DMS 273 treated with DMSO at 0.1 percent for 48 hours (cell line): ENCODE measurements at regions not wholly inside any gene's neighbourhood (a gene's known extent, or its start where the extent isn't known, plus 50 kb on each side); places are given as distances from the start of the nearest gene placed in this dataset.
A peak's percentile ranks its signal among the peaks of the same experiment; 100 is the strongest.
"Not testable (repeated sequence)": the region's sequence is repeated elsewhere in the genome, so short reads cannot be mapped to it uniquely, and the experiment has no call there.

ENCODE experiments used
- DNase-seq: peaks from one replicate; lab custom pipeline; 2025; lab: John Stamatoyannopoulos, UW

- DNase-seq: no peak
Observed at GRCh38 chr18:25560369-25560768, 208.4 kb upstream of the ZNF521 start.

- no peak for DNase-seq
Observed at GRCh38 chr18:25557011-25557410, 205.0 kb upstream of the ZNF521 start.

GRCh38 chr18:25553631-25554263, 201.8 kb upstream of the ZNF521 start:
- no peak for DNase-seq

GRCh38 chr18:25544546-25545287, 192.8 kb upstream of the ZNF521 start:
- DNase-seq: no peak

- DNase-seq: no peak
Observed at GRCh38 chr18:25538175-25538922, 186.4 kb upstream of the ZNF521 start.

GRCh38 chr18:25535495-25535894, 183.5 kb upstream of the ZNF521 start:
- no peak for DNase-seq

GRCh38 chr18:25534401-25534800, 182.4 kb upstream of the ZNF521 start:
- DNase-seq: no peak

- no peak for DNase-seq
Observed at GRCh38 chr18:25533218-25533617, 181.3 kb upstream of the ZNF521 start.

- no peak for DNase-seq
Observed at GRCh38 chr18:25531207-25531606, 179.2 kb upstream of the ZNF521 start.

GRCh38 chr18:25525789-25526188, 173.8 kb upstream of the ZNF521 start:
- DNase-seq: not testable (repeated sequence)

- DNase-seq: no peak
Observed at GRCh38 chr18:25518716-25519053, 166.7 kb upstream of the ZNF521 start.

GRCh38 chr18:25517881-25518715, 166.1 kb upstream of the ZNF521 start:
- DNase-seq: no peak

GRCh38 chr18:25516747-25517498, 165.0 kb upstream of the ZNF521 start:
- DNase-seq: no peak

GRCh38 chr18:25516121-25516520, 164.2 kb upstream of the ZNF521 start:
- no peak for DNase-seq

GRCh38 chr18:25510096-25510495, 158.1 kb upstream of the ZNF521 start:
- DNase-seq: no peak

- DNase-seq: peak; percentile 24
Observed at GRCh38 chr18:25503567-25504081, 151.7 kb upstream of the ZNF521 start.

- DNase-seq: no peak
Observed at GRCh38 chr18:25497151-25497794, 145.3 kb upstream of the ZNF521 start.

GRCh38 chr18:25496544-25496943, 144.6 kb upstream of the ZNF521 start:
- no peak for DNase-seq

- DNase-seq: no peak
Observed at GRCh38 chr18:25495606-25496005, 143.6 kb upstream of the ZNF521 start.

- DNase-seq: no peak
Observed at GRCh38 chr18:25494888-25495287, 142.9 kb upstream of the ZNF521 start.

- no peak for DNase-seq
Observed at GRCh38 chr18:25493401-25493800, 141.4 kb upstream of the ZNF521 start.
